Mucosa of rectum (tissue), 2 donors: ENCODE measurements at regions not wholly inside any gene's neighbourhood (a gene's known extent, or its start where the extent isn't known, plus 50 kb on each side); places are given as distances from the start of the nearest gene placed in this dataset.

Experiments
- H3K27ac ChIP-seq, 2 donors: one replicate each; pipeline ENCODE4 v1.7.0; 2013; ENCODE audit warnings: inconsistent platforms in 2 of 2, low read depth in 2 of 2, low read length in 2 of 2
- H3K27me3 ChIP-seq, 2 donors: one replicate each; pipeline ENCODE4 v1.7.0; 2013; ENCODE audit warnings: low read length in 2 of 2; ENCODE audit not compliant: control insufficient read depth in 2 of 2, insufficient read depth in 2 of 2
- H3K36me3 ChIP-seq, 2 donors: one replicate each; pipeline ENCODE4 v1.7.0; 2013; ENCODE audit warnings: low read length in 2 of 2; ENCODE audit not compliant: control insufficient read depth in 2 of 2, insufficient read depth in 2 of 2
- H3K4me1 ChIP-seq, 2 donors: one replicate each; pipeline ENCODE4 v1.7.0; 2013; ENCODE audit warnings: low read length in 2 of 2, mild to moderate bottlenecking in 1 of 2; ENCODE audit not compliant: control insufficient read depth in 2 of 2, insufficient read depth in 2 of 2
- H3K4me3 ChIP-seq, 2 donors: one replicate each; pipeline ENCODE4 v1.7.0; 2013; ENCODE audit warnings: low read length in 2 of 2
- H3K9ac ChIP-seq, 2 donors: one replicate each; pipeline ENCODE4 v1.7.0; 2013; ENCODE audit warnings: low read length in 2 of 2, low read depth in 1 of 2, mild to moderate bottlenecking in 1 of 2
- H3K9me3 ChIP-seq, 2 donors: one replicate each; pipeline ENCODE4 v1.7.0; 2013; ENCODE audit warnings: low read length in 2 of 2; ENCODE audit not compliant: control insufficient read depth in 2 of 2
- donor health status: healthy.
- donor health status: Normal muscosa, but diverticular disease.

GRCh38 chr4:53935780-53936179, 128.6 kb downstream of the CHIC2 start:
- H3K9ac ChIP-seq: no peak overlapping the region
- H3K9me3 ChIP-seq: peaks cover 0 to 3% of the 10 kb centered on the region in 2 donors
- no peak overlapping the region for H3K27ac ChIP-seq
- H3K4me1 ChIP-seq: no peaks in the 10 kb centered on the region
- H3K36me3 ChIP-seq: no peaks in the 10 kb centered on the region
- no peak overlapping the region for H3K4me3 ChIP-seq
- no peaks in the 10 kb centered on the region for H3K27me3 ChIP-seq

DNA sequence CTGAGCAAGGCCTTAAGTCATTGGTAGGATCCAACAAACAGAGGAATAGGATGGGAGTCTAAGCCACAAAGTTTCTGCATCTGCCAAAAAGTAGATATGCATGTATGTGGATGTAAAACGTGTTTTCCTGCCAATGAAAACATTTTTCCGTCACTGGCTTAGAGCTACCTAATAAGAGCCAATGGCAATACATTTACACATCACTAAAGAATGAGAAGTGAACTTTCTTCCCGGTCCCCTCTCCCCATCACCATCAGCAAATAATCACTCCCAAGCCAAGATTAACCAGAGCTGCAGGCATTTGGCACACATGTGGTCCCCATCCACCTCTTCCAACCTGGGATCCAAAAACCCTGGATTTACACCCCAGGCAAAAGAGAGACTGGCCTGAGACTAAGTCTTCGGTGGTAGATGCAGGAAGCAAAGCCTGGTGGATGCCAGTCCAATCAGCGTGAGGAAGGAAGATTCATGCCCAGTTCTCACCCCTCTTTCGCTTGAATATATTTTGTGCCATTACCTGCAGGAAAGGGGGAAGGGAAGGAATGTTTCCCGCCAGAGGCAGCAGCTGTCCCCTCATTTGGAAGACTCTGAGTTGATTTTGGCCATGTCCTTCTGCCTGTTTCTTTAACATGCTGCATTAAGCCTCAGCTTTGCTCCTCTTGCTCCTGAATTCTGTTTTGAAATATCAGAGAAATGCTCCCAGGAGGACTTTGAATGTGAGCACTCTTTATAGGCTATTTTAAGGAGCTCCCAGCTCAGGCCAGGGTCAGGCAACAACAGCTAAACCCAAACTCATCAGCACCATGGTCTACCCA, 131.4 kb downstream of the CHIC2 start:
- H3K27me3 ChIP-seq: no peaks in the 10 kb centered on the region
- H3K9ac ChIP-seq: no peak overlapping the region
- no peak overlapping the region for H3K4me3 ChIP-seq
- H3K36me3 ChIP-seq: no peaks in the 10 kb centered on the region
- H3K4me1 ChIP-seq: no peaks in the 10 kb centered on the region
- H3K9me3 ChIP-seq: no peaks in the 10 kb centered on the region
- H3K27ac ChIP-seq: no peak overlapping the region

DNA sequence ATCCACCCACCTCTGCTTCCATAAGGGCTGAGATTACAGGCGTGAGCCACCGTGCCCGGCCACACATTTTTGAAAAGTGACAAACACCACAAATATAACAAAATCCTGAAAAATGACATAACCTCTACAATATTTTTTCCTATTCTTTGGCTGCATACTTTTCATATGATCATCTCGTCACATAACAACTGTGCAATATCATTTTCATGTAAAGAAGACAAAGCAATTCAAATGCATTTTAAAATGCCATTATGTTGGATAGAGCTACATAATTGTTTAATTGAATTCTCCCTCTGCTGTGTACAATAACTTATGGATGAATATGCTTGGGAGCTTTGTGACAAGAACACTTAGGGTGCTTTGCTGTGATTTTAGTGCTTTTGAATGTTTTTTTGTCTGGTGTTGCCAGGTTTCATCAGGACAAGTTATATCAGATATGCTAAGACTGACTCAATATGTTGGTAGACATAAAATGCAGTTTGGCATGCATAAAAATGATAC, 132.9 kb downstream of the CHIC2 start:
- Histone ChIP-seq H3K4me1 (no peaks in the 10 kb centered on the region), H3K27me3 (no peaks in the 10 kb centered on the region)

DNA sequence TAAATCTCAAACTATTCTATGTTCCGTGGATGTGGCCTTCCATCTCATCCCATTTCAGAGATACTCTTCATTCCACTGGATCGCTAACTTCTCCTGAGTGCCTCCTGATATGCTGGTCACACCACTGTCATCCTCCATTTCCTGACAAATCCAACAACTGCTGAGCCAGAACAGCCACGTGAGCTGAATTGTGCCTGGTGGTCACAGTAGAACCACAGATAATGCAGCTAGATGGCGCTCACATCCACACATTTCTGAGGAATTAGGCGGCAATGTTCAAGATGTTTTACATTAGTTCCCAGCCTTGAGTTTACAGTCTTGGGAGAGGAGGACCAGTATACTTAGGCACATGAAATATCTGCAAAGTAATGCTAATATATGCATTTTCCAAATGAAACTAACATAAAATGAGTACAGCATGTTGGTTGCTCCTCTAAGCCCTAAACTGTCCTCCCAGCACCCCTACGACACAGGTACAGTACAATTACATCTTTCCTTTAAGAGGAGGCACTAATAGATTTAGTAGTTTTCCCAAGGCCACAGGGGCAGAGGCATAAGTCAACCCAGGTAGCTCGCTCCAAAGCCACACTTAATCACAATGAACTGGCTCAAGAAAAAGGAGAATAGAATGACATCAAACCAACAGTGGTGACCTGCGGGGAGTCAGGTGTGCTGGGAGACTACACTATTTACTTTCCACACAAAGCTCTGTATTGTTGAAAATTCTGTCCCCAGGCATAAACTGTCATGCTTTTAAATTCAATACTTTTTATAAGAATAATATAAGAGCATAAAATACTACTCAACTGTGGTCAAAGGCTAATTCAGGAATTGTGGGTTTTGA, 134.2 kb downstream of the CHIC2 start:
- Histone ChIP-seq H3K4me3 (no peak overlapping the region), H3K36me3 (no peaks in the 10 kb centered on the region), H3K9ac (no peak overlapping the region), H3K9me3 (no peaks in the 10 kb centered on the region), H3K27ac (no peak overlapping the region), H3K4me1 (no peaks in the 10 kb centered on the region), H3K27me3 (no peaks in the 10 kb centered on the region)

More for the DNA sequence above, 132.9 kb downstream of the CHIC2 start:
- H3K27ac ChIP-seq: no peak overlapping the region
- H3K9ac ChIP-seq: no peak overlapping the region
- H3K4me3 ChIP-seq: no peak overlapping the region
- H3K9me3 ChIP-seq: no peaks in the 10 kb centered on the region
- H3K36me3 ChIP-seq: no peaks in the 10 kb centered on the region

GRCh38 chr4:53929311-53929710, 135.1 kb downstream of the CHIC2 start:
- no peaks in the 10 kb centered on the region for H3K36me3 ChIP-seq
- no peaks in the 10 kb centered on the region for H3K4me1 ChIP-seq
- H3K9ac ChIP-seq: no peak overlapping the region
- no peak overlapping the region for H3K27ac ChIP-seq
- H3K9me3 ChIP-seq: no peaks in the 10 kb centered on the region
- H3K4me3 ChIP-seq: no peak overlapping the region
- peaks cover 0 to 2% of the 10 kb centered on the region in 2 donors for H3K27me3 ChIP-seq

DNA sequence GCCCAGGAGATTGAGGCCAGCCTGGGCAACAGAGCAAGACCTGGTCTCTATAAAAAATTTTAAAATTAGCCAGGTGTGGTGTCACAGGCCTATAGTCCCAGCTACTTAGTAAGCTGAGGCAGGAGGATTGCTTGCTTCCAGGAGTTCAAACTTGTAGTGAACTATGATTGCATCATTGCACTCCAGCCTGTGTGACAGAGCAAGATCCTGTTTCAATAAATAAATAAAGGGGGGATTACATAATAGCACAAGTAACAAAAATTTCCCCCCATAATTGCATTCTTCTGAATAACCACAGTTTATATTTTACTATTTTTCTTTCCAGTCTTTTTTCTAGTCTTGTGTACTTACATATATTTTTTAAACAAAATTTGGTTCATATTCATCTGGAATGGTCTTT, 135.6 kb downstream of the CHIC2 start:
- H3K4me3 ChIP-seq: no peak overlapping the region

GRCh38 chr4:53925050-53925605, 139.3 kb downstream of the CHIC2 start:
- Histone ChIP-seq H3K9ac (no peak overlapping the region), H3K27ac (no peak overlapping the region), H3K4me3 (no peak overlapping the region), H3K27me3 (peaks cover 0 to 2% of the 10 kb centered on the region in 2 donors), H3K4me1 (no peaks in the 10 kb centered on the region), H3K36me3 (no peaks in the 10 kb centered on the region), H3K9me3 (no peaks in the 10 kb centered on the region)

More for the DNA sequence above, 135.6 kb downstream of the CHIC2 start:
- H3K27me3 ChIP-seq: peaks cover 0 to 2% of the 10 kb centered on the region in 2 donors
- no peaks in the 10 kb centered on the region for H3K9me3 ChIP-seq
- H3K36me3 ChIP-seq: no peaks in the 10 kb centered on the region
- no peaks in the 10 kb centered on the region for H3K4me1 ChIP-seq
- H3K9ac ChIP-seq: no peak overlapping the region
- no peak overlapping the region for H3K27ac ChIP-seq

DNA sequence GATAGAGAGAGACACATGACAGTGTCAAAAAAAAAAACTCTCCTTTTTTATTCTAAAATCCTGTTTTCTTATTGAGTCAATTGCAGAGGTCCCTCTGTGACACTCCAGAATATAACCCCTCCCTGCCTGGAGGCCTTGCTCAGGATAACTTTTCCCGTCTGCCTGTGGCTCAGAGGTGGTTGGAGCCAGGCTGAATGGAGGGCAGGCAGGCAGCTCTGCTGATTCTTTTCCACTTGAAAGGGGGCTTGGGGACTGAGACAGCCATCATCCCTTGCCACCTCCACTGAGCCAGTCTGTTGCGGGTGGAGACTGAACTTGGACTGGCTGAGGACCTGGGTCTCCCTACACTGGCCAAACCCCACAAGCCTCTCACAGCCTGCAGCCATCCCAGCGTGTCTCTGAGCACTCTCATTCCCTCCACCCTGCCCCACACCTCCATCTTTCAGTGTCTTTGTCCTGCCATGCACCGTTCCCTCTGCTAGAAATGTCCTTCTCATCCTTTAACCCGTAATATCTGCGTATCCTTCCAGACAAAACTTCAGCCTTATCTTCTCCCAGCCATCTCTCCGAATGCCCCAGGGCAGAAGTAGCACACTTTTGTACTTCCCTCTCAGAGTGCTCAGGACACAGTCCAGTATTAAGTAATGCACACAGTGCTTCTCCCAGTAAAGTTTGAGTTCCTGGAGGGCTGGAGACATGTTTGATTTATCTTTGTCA, 139.9 kb downstream of the CHIC2 start:
- Histone ChIP-seq H3K4me3 (no peak overlapping the region), H3K9ac (no peak overlapping the region), H3K4me1 (no peaks in the 10 kb centered on the region), H3K9me3 (no peaks in the 10 kb centered on the region), H3K27me3 (peaks cover 0 to 2% of the 10 kb centered on the region in 2 donors), H3K27ac (no peak overlapping the region), H3K36me3 (no peaks in the 10 kb centered on the region)

DNA sequence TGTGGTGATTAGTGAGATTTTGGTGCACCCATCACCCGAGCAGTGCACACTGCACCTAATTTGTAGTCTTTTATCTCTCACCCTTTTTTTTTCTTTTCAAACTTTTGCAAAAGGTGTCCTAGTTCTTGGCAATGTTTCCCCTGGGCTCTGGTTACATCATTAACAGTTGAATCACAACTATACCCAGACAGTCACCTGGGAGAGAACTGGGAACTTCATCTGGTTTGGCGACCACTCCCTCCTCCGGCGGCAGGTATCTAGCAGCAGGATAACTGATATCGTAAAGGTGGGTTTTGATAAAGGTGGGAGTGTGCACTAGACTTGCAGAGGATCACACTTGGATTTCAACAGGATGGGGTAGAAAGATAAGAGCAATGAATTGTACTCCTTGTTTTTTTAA, 140.5 kb downstream of the CHIC2 start:
- H3K9me3 ChIP-seq: no peaks in the 10 kb centered on the region
- no peak overlapping the region for H3K9ac ChIP-seq
- H3K27ac ChIP-seq: no peak overlapping the region

More for the DNA sequence above, 140.5 kb downstream of the CHIC2 start:
- Histone ChIP-seq H3K27me3 (peaks cover 0 to 2% of the 10 kb centered on the region in 2 donors), H3K36me3 (no peaks in the 10 kb centered on the region), H3K4me3 (no peak overlapping the region), H3K4me1 (no peaks in the 10 kb centered on the region)
